ENCODE measurements at regions not wholly inside any gene's neighbourhood (a gene's known extent, or its start where the extent isn't known, plus 50 kb on each side); places are given as distances from the start of the nearest gene placed in this dataset.

DNA sequence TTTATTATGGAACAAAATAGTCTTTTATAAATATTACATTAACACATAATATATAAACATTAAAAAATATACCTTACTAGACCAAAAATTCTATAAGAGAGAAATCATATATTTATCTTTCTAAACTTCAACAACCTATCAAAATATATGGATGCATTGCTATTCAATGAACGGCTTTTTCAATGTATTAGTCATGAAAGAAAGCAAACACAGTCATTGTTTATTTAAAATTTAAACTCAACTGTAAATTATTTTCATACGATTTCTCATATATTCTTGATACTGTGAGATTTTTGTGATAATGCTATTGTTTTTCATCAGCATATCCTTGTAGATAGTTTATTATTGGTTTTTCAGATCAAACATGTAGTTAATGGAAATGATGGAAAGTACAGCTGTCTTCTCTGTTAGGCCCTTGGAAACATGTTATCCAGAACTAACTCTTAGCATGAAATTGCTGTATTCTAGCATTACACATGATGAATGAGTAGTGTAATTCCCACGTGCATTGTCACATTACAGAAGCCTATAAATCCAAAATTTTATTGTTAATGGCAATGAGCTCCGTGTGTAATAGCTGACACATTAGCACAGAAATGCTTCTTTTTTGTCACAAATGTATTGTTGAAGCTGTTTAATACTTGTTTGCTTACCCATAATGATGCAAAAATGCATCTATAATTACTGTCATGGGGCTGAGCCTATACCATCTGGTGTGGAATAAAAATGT is 1639.9 kb downstream of the SLITRK5 start:
- TF ChIP-seq, protein P1, sequence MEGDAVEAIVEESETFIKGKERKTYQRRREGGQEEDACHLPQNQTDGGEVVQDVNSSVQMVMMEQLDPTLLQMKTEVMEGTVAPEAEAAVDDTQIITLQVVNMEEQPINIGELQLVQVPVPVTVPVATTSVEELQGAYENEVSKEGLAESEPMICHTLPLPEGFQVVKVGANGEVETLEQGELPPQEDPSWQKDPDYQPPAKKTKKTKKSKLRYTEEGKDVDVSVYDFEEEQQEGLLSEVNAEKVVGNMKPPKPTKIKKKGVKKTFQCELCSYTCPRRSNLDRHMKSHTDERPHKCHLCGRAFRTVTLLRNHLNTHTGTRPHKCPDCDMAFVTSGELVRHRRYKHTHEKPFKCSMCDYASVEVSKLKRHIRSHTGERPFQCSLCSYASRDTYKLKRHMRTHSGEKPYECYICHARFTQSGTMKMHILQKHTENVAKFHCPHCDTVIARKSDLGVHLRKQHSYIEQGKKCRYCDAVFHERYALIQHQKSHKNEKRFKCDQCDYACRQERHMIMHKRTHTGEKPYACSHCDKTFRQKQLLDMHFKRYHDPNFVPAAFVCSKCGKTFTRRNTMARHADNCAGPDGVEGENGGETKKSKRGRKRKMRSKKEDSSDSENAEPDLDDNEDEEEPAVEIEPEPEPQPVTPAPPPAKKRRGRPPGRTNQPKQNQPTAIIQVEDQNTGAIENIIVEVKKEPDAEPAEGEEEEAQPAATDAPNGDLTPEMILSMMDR (IDR thresholded peaks at IDR 0.05; ENCODE audit: low read depth, low read length, missing input control), result no peak
- TF ChIP-seq TAF1 (conservative IDR thresholded peaks at IDR 0.05), result no peak
- TF ChIP-seq REST (IDR thresholded peaks at IDR 0.05), result no peak
- TF ChIP-seq RAD21 (IDR thresholded peaks at IDR 0.05), result no peak
- TF ChIP-seq SP1 (IDR thresholded peaks at IDR 0.05), result no peak
- no peak for TF ChIP-seq RXRA (IDR thresholded peaks at IDR 0.05)
- no peak for TF ChIP-seq MAX (IDR thresholded peaks at IDR 0.05)
- TF ChIP-seq GABPA (IDR thresholded peaks at IDR 0.05 in 1 of 2, conservative IDR thresholded peaks at IDR 0.05 in 1 of 2), result no peak
- TF ChIP-seq ZBTB33 (IDR thresholded peaks at IDR 0.05), result no peak
- TF ChIP-seq JUND (IDR thresholded peaks at IDR 0.05), result no peak
- TF ChIP-seq, protein P2, sequence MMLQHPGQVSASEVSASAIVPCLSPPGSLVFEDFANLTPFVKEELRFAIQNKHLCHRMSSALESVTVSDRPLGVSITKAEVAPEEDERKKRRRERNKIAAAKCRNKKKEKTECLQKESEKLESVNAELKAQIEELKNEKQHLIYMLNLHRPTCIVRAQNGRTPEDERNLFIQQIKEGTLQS (IDR thresholded peaks at IDR 0.05), result no peak
- no peak for TF ChIP-seq EGR1 (IDR thresholded peaks at IDR 0.05; ENCODE audit: low read depth in 2 of 2)
- TF ChIP-seq NR2F2 (IDR thresholded peaks at IDR 0.05), result no peak

All from liver (tissue), 3 donors.